BE2C (cell line): ENCODE measurements at regions not wholly inside any gene's neighbourhood (a gene's known extent, or its start where the extent isn't known, plus 50 kb on each side); places are given as distances from the start of the nearest gene placed in this dataset.

Source experiments
- DNase-seq: peaks from one replicate; pipeline ENCODE4 v3.0.0-alpha.2; 2020
- H3K27me3 ChIP-seq: fragments of 250-450 bp; sonication (Bioruptor Pico); 2 replicates; pipeline ENCODE4 v1.5.1; 2020; ENCODE audit warnings: mild to moderate bottlenecking
- H3K36me3 ChIP-seq: fragments of 250-450 bp; sonication (Bioruptor Pico); 2 replicates; pipeline ENCODE4 v1.5.1; 2020; ENCODE audit warnings: mild to moderate bottlenecking
- H3K4me1 ChIP-seq: fragments of 250-450 bp; sonication (Bioruptor Pico); 2 replicates; pipeline ENCODE4 v1.5.1; 2020
- H3K4me3 ChIP-seq: 2 replicates; pipeline ENCODE4 v1.5.1; 2011; ENCODE audit warnings: low read depth, low read length
- H3K9me3 ChIP-seq: fragments of 250-450 bp; sonication (Bioruptor Pico); 2 replicates; pipeline ENCODE4 v1.5.1; 2020
- TF ChIP-seq, protein P1 (sequence below): IDR thresholded peaks from 2 replicates; pipeline ENCODE4 v1.5.1; 2012; ENCODE audit warnings: mild to moderate bottlenecking, low read depth, low read length

DNA sequence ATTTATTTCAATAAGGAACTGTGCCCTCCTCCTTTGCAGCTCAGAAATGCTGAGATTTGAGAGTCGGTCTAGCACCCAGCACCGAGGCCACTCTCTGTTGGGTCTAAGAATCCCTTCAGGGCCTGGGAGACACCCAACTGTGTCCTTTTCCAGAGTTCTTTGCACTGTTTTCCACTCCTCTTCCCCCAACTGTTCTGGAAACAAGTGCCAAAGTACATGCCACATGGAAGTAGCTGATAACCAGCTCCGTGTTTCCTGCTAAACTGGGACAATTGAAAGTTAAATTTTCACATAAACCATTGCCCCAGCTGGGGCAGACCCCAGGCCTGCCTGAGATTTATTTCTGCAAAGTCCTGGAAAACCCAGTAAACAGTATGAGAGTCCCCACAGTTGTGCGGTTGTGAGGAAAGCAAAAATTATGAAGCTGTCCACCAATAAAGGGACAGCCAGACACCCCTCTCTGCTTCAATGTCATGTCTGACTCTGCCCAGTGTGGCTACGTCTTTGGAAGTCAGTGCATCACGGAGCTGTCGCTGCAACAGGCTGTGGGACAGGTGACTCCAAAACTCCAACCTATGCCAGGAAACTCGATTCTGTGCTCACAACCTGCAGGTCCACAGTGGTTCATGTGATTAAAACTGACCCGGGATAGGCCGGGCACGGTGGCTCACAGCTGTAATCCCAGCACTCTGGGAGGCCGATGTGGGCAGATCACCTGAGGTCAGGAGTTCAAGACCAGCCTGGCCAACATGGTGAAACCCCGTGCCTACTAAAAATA is 178.0 kb upstream of the AFDN start:
- no peaks in the 10 kb centered on the region for H3K4me1 ChIP-seq
- TF ChIP-seq, protein P1, sequence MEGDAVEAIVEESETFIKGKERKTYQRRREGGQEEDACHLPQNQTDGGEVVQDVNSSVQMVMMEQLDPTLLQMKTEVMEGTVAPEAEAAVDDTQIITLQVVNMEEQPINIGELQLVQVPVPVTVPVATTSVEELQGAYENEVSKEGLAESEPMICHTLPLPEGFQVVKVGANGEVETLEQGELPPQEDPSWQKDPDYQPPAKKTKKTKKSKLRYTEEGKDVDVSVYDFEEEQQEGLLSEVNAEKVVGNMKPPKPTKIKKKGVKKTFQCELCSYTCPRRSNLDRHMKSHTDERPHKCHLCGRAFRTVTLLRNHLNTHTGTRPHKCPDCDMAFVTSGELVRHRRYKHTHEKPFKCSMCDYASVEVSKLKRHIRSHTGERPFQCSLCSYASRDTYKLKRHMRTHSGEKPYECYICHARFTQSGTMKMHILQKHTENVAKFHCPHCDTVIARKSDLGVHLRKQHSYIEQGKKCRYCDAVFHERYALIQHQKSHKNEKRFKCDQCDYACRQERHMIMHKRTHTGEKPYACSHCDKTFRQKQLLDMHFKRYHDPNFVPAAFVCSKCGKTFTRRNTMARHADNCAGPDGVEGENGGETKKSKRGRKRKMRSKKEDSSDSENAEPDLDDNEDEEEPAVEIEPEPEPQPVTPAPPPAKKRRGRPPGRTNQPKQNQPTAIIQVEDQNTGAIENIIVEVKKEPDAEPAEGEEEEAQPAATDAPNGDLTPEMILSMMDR = no peak
- no peaks in the 10 kb centered on the region for H3K27me3 ChIP-seq
- no peaks in the 10 kb centered on the region for H3K36me3 ChIP-seq
- no peak for DNase-seq
- H3K9me3 ChIP-seq = no peaks in the 10 kb centered on the region
- H3K4me3 ChIP-seq = no peak overlapping the region

DNA sequence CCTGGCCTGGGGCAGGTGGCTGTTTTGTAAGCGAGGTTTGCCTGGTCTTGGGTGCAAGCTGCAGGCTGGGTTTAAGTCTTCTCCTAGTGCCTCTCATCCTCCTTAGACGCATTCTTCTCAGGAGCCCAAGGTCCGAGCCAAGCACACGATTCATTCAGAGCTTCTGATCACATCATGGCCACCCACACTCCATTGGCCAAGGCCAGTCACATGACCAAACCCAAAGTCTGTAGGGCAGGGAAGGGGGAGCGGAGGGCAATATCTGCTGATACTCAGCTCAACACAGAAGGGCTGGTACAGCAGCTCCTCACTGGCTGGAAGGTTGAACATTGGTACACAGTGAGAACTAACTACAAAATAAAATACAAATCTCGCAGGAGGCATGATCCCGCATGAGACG is 177.2 kb upstream of the AFDN start:
- H3K27me3 ChIP-seq = no peaks in the 10 kb centered on the region
- H3K9me3 ChIP-seq = no peaks in the 10 kb centered on the region
- H3K36me3 ChIP-seq = no peaks in the 10 kb centered on the region
- no peak for DNase-seq
- no peak overlapping the region for H3K4me3 ChIP-seq
- no peaks in the 10 kb centered on the region for H3K4me1 ChIP-seq
- TF ChIP-seq, protein P1 = no peak

DNA sequence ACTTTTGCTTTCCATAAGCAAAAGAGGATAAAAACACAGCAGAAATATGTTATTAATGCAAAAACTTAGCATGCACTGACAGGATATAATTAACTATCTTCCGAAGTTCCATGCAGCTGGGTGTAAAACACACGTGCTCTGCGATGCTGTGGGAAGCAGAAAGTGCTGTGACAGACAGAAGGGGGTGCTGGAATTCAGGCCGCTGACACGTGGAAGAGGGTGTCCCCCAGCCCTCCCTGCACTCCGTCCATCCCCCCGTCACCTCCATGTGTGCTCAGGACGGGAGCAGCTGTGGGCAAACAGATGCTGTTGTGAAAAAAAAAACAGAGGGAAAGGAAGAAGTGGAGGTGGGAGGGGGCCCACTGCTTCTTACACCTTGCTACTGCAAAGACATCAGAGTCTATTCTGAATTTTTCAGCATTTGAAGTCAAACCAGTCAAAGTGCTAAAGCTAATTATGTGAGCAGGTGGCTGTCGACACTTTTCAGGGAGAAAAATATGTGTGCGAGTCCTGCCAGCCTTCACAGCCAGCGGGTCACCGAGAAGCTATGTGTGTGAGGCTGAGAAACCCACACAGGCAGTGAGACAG is 175.9 kb upstream of the AFDN start:
- TF ChIP-seq, protein P1 = no peak
- Histone ChIP-seq H3K4me1 (no peaks in the 10 kb centered on the region), H3K36me3 (no peaks in the 10 kb centered on the region), H3K4me3 (no peak overlapping the region), H3K27me3 (no peaks in the 10 kb centered on the region), H3K9me3 (no peaks in the 10 kb centered on the region)
- DNase-seq = no peak

DNA sequence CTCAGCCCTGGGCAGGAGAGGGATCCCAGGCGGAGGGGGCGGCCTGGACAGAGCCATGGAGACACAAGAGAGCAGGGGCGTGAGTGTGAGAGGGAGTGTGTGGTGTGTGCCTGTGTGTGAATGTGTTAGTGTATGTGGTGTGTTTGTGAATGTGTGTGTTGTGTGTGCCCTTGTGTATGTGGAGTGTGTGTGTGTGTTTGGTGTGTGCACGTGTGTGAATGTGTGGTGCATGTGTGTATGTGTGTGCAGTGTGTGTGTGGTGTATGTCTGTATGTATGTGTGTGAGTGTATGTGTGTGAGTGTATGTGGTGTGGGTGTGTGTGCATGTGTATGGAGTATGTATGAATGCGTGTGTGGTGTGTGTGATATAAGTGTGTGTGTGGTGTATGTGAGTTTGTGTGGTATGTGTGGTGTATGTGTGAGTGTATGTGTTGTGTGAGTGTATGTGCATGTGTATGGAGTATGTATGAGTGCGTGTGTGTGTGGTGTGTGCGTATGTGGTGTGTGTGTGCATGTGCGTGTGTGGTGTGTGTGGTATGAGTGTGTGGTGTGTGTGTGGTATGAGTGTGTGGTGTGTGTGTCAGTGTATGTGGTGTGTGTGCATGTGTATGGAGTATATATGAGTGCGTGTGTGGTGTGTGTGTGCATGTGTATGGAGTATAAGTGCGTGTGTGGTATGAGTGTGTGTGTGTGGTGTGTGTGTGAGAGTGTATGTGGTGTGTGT is 175.2 kb upstream of the AFDN start:
- Histone ChIP-seq H3K9me3 (no peaks in the 10 kb centered on the region), H3K4me3 (no peak overlapping the region), H3K4me1 (no peaks in the 10 kb centered on the region), H3K27me3 (no peaks in the 10 kb centered on the region), H3K36me3 (no peaks in the 10 kb centered on the region)
- DNase-seq = no peak
- TF ChIP-seq, protein P1 = no peak

DNA sequence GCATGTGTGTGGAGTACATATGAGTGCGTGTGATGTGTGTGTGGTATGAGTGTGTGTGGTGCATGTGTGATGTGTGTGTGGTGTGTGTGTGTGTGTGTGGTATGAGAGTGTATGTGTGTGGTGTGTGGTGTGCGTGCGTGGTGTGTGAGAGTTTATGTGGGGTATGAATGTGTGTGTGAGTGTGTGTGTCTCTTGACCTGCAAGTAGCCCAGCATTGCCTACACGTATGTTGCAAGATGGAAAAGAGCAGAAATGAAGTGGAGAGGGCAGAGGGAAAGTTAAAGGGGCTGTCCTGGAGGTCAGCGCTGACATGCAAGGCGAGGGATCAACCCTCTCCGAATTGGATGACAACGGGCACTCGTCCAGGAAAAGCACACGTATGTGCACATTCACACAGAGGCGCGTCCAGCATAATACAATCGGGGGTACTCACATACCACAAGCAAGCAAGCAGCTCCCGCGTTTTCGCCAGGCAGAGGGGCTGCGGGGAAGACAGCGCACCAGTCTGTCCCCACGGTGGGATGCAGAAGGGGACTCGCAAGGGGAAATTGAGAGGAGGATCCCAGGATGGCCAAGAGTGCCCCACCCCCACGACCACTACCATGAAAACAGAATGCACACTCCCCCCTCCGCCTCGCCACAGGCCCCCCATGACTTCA is 174.5 kb upstream of the AFDN start:
- H3K27me3 ChIP-seq = no peaks in the 10 kb centered on the region
- H3K9me3 ChIP-seq = no peaks in the 10 kb centered on the region
- DNase-seq = no peak
- no peaks in the 10 kb centered on the region for H3K4me1 ChIP-seq
- no peaks in the 10 kb centered on the region for H3K36me3 ChIP-seq
- TF ChIP-seq, protein P1 = no peak
- no peak overlapping the region for H3K4me3 ChIP-seq
